ENCODE measurements at regions not wholly inside any gene's neighbourhood (a gene's known extent, or its start where the extent isn't known, plus 50 kb on each side); places are given as distances from the start of the nearest gene placed in this dataset.

DNA sequence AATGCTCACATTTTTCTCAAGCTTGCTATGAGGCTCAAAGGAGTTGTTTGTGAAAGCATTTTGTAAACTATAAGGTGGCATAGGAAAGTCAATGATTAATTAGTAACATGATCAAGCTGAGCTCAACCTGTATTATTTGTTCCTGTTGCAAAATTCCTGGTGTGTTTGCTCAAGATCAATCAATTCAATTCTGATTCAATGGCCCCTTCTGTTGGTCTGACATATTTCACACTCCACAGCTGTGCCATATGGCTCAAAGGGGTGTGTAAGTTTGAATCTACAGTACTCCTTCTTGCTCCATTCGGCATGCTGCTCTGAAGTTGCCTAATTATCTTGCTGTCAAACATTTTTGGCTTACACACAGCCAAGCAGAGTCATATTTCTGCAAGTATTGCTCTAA lies 341.6 kb upstream of the LRP1B start:
- Histone ChIP-seq H3K4me3 (no peak overlapping the region), H3K9me3 (no peaks in the 10 kb centered on the region), H3K4me1 (ENCODE audit: low read depth) (no peaks in the 10 kb centered on the region), H3K36me3 (ENCODE audit: low read depth) (no peaks in the 10 kb centered on the region)
- DNase-seq (no peak), ATAC-seq (no peak)
- intact Hi-C loops (cut with DNase I, micrococcal nuclease) = no loop called here
- TF ChIP-seq, protein P1, sequence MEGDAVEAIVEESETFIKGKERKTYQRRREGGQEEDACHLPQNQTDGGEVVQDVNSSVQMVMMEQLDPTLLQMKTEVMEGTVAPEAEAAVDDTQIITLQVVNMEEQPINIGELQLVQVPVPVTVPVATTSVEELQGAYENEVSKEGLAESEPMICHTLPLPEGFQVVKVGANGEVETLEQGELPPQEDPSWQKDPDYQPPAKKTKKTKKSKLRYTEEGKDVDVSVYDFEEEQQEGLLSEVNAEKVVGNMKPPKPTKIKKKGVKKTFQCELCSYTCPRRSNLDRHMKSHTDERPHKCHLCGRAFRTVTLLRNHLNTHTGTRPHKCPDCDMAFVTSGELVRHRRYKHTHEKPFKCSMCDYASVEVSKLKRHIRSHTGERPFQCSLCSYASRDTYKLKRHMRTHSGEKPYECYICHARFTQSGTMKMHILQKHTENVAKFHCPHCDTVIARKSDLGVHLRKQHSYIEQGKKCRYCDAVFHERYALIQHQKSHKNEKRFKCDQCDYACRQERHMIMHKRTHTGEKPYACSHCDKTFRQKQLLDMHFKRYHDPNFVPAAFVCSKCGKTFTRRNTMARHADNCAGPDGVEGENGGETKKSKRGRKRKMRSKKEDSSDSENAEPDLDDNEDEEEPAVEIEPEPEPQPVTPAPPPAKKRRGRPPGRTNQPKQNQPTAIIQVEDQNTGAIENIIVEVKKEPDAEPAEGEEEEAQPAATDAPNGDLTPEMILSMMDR (IDR thresholded peaks at IDR 0.05) = no peak

DNA sequence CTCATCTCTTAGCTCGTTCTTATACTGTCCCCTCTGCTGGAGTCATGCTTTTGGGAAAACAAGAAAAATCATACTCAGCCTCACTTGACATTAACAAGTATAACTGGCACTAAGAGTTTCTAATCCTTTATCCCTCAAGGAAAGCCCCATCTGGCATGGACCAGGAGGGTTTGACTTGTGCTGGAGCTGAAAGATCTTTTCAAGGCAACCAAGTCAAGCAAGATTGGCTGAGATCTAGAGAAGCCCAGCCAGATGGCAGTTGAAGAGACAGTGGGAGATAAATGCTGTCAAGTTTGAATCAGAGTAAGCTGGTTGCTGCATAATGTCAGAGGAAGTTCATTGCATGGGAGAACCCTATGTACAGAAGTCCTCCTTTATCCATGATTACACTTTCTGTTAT lies 336.5 kb upstream of the LRP1B start:
- H3K4me3 ChIP-seq = no peak overlapping the region
- no peak for ATAC-seq
- TF ChIP-seq, protein P1 (IDR thresholded peaks at IDR 0.05) = no peak
- H3K9me3 ChIP-seq = no peaks in the 10 kb centered on the region
- DNase-seq = no peak
- intact Hi-C loops (cut with DNase I, micrococcal nuclease) = no loop called here
- H3K36me3 ChIP-seq (ENCODE audit: low read depth) = no peaks in the 10 kb centered on the region
- H3K4me1 ChIP-seq (ENCODE audit: low read depth) = no peaks in the 10 kb centered on the region

DNA sequence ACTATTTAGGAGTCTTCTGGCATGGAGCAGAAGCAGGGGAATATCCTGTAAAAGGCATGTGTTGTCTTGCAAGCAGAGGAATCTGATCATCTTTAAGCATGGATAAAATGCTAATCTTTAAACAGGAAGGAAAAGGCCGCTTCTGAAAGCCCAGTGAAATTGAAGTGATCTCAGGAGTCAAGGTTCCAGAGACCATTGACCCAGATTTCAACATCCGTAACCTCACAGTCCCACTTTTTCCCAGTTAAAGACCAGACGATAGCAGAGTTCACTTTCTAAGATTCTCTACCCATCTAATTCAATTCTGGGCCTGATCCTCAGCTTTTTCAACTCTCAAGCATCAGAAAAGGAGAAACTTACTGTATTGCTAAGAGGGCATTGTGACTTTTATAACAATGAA lies 332.2 kb upstream of the LRP1B start:
- ATAC-seq (no peak), DNase-seq (no peak)
- TF ChIP-seq, protein P1 (IDR thresholded peaks at IDR 0.05) = no peak
- no peaks in the 10 kb centered on the region for H3K4me1 ChIP-seq (ENCODE audit: low read depth)
- intact Hi-C loops (cut with DNase I, micrococcal nuclease) = no loop called here
- no peaks in the 10 kb centered on the region for H3K9me3 ChIP-seq
- no peaks in the 10 kb centered on the region for H3K36me3 ChIP-seq (ENCODE audit: low read depth)
- no peak overlapping the region for H3K4me3 ChIP-seq

DNA sequence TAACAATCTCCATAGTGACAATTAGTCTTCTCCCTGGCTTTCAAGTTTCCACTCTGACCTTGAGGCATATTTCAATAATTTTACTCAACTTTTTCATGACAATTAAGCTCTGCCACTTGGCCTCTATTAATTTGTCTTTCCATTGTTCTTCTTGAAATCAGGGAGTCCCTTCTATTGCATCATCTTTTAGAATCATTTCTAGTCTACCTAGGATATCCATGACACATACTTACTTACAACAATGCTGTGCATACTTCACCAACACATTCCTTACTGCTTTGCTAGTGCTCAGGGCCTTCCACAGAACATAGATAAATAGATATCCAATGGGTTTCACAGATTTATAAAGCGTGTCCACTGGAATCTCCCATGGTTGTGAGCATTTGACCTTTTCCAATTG lies 331.5 kb upstream of the LRP1B start:
- H3K9me3 ChIP-seq = no peaks in the 10 kb centered on the region
- TF ChIP-seq, protein P1 (IDR thresholded peaks at IDR 0.05) = no peak
- no peaks in the 10 kb centered on the region for H3K4me1 ChIP-seq (ENCODE audit: low read depth)
- H3K36me3 ChIP-seq (ENCODE audit: low read depth) = no peaks in the 10 kb centered on the region
- no peak for DNase-seq
- intact Hi-C loops (cut with DNase I, micrococcal nuclease) = no loop called here
- no peak overlapping the region for H3K4me3 ChIP-seq
- no peak for ATAC-seq

DNA sequence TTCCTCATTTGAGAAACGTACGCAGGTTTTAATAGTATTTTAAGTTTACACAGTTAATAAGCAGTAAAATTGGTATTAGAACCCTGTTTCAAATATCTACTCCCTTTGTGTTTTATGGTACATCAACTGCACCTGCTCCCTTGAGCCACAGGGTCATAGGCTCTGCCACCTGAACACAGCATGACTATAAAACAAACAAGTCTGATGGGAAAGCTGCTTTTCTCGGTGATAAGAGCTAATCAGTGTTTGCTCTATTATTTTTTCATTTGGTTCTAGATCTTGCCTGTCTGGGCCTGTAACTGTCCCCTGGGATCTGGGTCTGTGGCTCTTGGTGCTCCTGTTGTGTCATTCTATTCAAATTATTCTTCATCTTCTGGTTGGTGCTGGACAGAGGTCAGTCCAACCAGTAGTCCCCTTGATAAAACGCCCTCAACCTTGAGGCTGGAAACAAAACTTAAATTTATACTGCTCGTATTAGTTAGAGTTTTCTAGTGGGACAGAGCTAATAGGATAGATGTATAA lies 314.8 kb upstream of the LRP1B start:
- intact Hi-C loops (cut with DNase I, micrococcal nuclease) = no loop called here
- TF ChIP-seq, protein P1 (IDR thresholded peaks at IDR 0.05) = no peak
- no peaks in the 10 kb centered on the region for H3K9me3 ChIP-seq
- H3K4me1 ChIP-seq (ENCODE audit: low read depth) = no peaks in the 10 kb centered on the region
- no peak overlapping the region for H3K4me3 ChIP-seq
- no peaks in the 10 kb centered on the region for H3K36me3 ChIP-seq (ENCODE audit: low read depth)
- ATAC-seq (no peak), DNase-seq (no peak)

DNA sequence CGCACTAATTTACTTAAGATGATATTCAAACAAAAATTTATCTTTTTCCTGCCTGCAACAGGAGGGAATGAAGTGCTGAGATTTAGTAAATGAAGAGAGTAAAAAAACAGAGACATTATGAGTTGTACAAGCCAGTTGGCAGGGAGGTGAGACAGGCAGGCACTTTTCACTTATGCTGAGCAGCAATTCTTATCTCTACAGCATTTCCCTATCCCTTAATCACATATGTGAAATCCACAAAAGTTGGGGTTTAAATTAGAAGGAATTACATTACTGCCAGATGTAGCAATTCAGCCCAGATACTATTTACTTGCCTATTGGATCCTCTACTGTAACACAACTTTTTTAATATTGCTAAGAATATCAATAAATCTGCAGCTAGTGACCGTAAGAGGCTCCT lies 314.2 kb upstream of the LRP1B start:
- no peak for DNase-seq
- no peaks in the 10 kb centered on the region for H3K36me3 ChIP-seq (ENCODE audit: low read depth)
- TF ChIP-seq, protein P1 (IDR thresholded peaks at IDR 0.05) = no peak
- intact Hi-C loops (cut with DNase I, micrococcal nuclease) = no loop called here
- H3K9me3 ChIP-seq = no peaks in the 10 kb centered on the region
- H3K4me1 ChIP-seq (ENCODE audit: low read depth) = no peaks in the 10 kb centered on the region
- no peak overlapping the region for H3K4me3 ChIP-seq
- ATAC-seq = no peak
